CD4-positive, alpha-beta T cell treated with Interleukin-4 for 1 hour (primary cell): ENCODE measurements at regions not wholly inside any gene's neighbourhood (a gene's known extent, or its start where the extent isn't known, plus 50 kb on each side); places are given as distances from the start of the nearest gene placed in this dataset.

Experiments used
- DNase-seq, 2 donors: peaks; one replicate each; pipeline ENCODE4 v3.0.0-alpha.2; 2020 to 2022

- no peak for DNase-seq
These were observed 135.5 kb downstream of the NMUR2 start for GRCh38 chr5:152269533-152269932.

- DNase-seq, result no peak
These were observed 140.3 kb downstream of the NMUR2 start for GRCh38 chr5:152264645-152265254.

DNA sequence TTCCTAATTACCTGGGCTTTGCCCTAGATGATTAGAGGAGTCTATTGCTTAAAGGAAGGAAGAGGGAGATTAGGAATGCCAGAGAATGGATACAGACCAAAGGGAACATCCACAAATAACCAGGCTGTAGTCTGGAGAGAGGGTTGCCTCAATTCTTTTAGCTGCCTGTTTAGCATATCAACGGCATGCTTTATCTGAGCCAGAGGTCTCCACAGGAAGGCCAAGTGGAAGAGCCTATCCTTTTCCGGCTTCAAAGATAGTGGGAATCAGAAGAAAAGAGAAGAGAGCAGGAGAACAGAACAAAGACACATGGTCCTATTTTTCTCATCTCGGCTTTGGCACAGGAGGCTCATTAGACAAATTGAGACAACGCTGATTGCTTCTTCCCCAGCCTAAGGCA lies 142.4 kb downstream of the NMUR2 start:
- no peak for DNase-seq

DNA sequence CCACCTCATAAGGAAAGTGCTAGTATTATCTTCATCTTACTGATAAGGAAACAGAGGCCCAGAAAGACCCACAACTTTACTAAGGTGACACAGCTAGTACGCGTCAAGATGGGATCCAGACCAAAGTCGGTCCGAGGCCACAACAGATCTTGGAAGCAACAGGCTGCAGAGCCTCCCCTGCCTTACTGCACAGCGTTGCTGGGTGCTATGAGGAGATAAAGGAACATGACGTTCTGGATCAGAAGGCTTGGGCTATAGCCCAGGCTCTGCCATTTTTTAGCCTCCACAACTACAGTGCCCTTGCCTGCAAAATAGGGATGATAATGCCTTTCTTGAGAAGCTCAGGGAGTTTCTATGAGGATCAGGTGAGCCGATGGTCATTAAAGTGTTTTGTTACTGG lies 144.1 kb downstream of the NMUR2 start:
- DNase-seq, result no peak

DNA sequence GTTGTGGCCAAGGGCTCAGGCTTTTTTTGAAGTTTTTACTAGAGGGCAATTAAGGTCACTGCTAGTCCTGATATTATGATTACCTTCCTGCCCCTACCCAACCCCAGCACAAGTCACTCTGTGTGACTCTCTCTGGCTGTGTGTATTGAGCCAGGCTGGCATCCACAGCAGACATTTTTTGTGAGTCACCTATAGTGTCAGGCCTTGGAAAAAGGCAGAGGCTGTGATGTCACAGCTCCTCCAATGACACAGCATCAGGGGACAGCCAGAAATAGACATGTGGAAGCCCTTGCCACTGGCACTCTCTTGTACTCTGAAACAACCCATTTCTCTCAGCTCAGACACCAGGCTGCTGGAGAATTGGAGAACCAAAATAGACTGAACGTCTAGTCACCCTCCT lies 145.4 kb downstream of the NMUR2 start:
- DNase-seq, result no peak

GRCh38 chr5:152256580-152256979 lies 148.5 kb downstream of the NMUR2 start:
- no peak for DNase-seq

DNA sequence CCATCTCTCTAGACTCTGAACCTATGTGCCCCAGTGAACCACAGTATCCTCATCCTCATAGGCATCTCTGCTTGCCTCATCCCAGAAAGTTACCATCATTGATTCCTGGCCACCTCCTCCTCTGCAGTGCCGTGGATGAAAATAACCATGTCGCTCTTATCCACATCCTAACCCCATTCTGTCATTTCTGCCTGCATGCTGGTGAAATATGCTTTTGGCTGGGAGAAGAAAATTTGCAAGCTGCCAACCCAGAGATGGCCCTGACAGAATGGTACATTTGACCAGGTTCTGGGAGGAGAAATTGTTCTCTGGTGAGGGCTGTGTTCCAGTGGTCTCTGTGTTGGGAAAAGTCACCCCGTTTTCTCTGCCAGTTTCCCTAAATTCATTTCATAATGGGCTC lies 149.7 kb downstream of the NMUR2 start:
- no peak for DNase-seq

GRCh38 chr5:152247850-152248385 lies 157.2 kb downstream of the NMUR2 start:
- DNase-seq, result no peak

DNA sequence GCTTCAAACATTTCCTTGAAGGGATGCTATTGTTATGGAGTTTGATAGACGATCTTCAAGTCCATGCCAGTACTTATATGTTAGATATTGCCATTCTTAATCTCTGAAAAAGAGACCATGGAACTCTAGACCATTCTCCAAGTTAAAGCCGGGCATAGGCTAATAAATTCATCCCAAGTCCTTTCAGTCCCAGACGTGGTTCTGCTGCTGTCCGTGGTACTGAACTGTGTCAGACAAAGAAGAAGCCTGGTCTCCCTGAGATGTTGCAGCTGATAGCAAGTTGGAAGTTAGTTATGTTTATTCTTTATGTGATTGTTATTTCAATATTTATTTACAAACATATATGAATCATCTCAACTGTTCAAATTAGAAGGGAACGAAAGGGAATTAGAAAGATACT lies 158.7 kb downstream of the NMUR2 start:
- no peak for DNase-seq

DNA sequence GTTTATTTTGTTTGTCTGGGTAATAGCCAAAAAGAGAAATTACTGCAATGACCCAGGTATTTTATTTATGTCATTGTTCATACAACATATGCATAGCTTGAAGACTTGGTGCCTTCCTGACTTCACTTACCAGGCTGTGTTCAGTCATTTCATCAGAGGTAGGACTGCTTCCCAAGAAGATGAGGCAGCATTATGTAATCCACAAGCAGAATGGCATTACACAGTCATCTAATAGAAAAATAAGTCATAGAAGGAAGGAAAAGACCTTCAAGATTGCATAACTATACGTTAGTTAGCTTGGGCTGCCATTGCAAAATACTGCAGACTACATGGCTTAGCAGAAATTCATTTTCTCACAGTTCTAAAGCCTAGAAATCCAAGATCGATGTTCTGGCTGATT lies 167.5 kb downstream of the NMUR2 start:
- DNase-seq, result no peak

GRCh38 chr5:152226191-152226590 lies 178.9 kb downstream of the NMUR2 start:
- DNase-seq, result no peak

DNA sequence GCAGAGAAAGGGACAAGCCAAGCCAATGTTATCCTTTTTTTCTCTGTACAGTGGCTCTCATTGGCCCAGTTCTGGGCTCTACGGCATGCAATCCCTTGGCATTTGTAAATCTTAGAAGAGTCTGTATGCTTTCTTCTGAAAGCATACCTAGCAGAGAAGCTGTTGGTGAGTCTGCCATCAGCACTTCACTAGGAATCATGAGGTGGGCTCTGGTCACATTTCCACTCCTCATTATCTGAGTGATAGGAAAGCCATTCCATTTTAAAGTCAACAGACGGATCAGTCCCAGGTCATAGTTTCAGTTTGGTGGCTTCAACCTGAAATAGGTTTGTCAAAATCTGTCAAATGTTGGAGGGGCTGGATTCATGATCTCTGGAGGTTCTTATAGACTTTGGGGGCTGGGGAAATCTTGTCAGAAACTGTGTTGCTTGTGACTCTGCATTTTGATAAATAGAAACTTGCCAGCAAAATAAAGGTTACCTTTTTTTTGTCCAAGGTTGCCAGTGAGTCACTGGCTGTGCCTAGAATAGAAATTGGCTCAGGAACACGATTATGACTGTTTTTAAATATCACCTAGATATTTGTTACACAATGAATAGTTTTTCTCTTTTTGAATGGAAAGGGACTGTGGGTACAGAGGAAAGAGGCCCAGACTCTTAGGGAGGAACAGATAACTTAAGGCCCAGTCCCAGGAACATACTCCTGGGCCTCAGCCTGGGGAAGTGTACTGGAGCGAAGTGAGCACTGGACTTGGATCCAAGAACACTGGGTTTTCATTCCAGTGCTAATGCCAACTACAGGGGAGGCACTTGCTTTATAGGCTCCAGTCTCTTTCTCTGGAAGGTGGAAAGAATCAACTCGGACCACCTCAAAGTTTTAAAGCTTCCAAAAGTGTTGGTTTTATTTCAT lies 183.1 kb downstream of the NMUR2 start:
- no peak for DNase-seq

DNA sequence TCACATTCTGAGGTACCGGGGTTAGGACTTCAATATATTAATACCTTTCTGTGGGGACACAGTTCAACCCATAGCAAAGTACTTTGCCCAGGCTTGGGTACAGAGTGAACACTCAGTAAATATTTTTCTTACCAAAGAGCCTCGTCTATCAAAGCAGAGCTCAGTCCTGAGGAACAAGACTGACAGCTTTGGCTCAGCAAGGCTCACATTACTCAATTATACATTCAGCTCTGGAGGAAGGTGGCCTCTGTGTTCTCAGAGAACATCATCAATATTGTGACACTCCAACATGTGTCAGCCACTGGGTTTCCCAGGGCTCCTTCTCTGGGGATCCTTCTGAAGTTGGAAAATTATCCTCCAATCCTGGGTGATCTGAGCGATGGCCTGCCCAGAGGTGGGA lies 186.4 kb downstream of the NMUR2 start:
- DNase-seq, result no peak

GRCh38 chr5:152205804-152206203 lies 199.3 kb downstream of the NMUR2 start:
- DNase-seq, result no peak

DNA sequence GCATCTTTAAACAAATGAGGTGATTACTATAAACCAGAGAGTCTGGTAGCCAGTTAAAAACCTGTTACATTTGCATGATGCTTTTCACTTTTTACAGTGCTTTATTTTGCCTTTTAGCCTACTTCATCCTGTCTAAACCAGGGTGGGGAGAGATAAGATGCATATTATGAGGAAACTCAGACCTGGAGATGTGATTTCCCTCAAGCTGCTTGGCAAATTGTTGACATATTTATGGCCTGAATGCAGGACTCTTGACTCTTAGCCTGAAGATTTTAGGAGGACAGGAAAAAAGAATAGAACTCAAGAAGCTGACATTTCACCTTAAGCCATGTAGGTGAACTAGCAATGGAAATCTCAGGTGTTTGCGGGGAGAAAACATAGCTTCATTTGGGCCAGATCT lies 202.8 kb downstream of the NMUR2 start:
- no peak for DNase-seq

DNA sequence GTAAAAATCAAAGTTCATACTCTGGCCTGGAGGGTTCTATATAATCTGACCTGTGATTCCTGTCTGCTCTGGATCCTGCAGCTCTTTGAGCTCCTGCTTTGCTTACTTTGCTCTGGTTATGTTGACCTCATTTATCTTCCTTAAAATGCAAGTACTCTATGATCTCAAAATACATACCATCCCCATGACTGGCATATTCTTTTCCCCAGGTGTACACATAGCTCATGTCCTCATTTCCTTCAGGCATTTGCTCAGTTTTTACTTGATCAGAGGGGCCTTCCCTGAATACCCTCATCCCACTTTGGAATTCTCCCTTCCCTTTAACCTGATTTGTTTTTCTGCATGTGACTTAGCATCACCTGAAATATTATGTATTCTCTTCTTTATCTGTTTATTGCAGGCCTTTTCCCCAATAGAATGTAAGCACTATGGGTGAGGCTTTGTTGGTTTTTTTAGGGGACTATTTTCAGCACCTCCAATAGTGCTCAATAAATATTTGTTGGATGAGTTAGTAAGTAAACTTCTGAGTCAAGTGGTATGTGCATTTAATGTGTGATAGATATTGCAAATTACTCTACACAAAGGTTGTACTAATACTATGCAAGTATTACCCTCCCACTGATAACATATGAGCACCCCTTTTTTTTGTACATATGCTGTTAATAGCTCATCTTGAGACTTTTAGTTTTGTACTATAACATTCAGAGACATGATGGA lies 211.5 kb downstream of the NMUR2 start:
- no peak for DNase-seq

DNA sequence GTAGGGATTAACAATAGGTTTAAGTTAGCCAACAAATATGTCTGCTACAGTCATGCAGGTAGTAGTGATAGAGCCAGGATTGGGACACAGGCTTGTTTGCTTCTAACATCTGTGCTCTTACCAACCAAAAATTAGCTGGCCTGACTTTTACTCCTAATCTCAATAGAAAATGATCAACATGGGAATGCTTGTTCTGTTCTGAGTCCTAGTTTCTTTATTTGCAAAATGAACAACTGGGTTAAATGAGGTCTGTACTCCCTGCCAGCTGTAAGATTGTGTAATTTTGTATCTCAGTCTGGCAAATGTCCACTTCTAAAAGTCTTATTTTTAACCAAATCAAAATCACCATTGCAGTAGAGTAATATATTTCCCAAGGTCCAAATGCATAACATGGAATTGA lies 216.8 kb downstream of the NMUR2 start:
- no peak for DNase-seq

DNA sequence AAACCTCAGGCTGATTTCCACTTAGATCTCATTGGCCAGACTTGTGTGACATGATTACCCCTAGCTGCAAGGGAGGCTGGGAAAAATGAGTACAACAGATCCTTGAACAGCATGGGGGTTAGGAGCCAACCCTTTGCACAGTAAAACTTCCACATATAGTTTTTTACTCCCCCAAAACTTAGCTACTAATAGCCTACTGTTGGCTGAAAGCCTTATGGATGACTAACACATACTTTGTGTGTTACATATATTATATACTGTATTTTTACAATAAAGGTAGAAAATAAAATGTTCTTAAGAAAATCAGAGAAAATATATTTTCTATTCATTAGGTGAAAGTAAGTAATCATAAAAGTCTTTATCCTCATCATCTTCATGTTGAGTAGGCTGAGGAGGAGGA lies 217.4 kb downstream of the NMUR2 start:
- DNase-seq, result no peak

GRCh38 chr5:152185547-152186245 lies 219.4 kb downstream of the NMUR2 start:
- DNase-seq, result no peak

DNA sequence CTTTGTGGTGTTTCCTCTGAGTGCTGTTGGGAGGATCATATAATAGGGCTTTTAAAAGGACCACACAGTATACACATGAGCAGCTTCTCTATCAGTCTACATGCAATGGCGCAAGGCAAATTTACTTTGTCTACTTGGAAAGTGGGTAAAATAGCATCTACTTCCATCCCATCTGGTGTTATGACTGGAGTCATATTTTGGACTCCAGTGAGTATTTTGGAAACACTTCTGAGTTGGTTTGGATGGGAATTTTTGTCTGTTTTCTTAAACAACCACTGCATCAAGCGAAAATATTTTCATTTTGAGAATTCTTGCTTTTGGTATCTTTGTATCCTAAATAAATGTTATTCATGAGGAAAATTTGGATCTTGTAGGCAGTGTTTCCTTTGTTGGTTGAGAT lies 220.8 kb downstream of the NMUR2 start:
- no peak for DNase-seq

DNA sequence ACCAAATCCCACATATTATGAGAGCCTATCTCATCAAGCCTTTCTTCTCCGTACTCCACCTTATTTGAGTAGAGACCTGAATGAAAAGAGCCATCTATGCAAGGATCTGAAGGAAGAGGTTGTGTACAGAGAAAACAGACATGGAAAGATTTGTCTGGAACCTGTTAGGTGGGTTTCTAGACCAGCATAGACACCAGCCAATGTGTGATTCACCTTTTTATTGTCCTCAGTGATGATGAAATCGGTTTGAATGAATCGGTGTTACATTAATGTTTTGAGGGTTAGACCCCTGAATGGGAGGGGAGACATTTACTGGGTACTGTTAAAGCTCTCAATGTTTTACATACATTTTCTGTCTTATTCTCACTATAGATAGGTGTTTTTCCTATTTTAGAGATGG lies 223.6 kb downstream of the NMUR2 start:
- DNase-seq, result no peak

- DNase-seq, result no peak
These were observed 226.8 kb downstream of the NMUR2 start for GRCh38 chr5:152178350-152178699.
